B cell (primary cell): ENCODE measurements at regions not wholly inside any gene's neighbourhood (a gene's known extent, or its start where the extent isn't known, plus 50 kb on each side); places are given as distances from the start of the nearest gene placed in this dataset.

Source experiments
- CTCF ChIP-seq: fragments of 200-600 bp; IDR thresholded peaks from one replicate; pipeline ENCODE4 v1.8.0; 2022; ENCODE audit warnings: antibody characterized with exemption, mild to moderate bottlenecking
- EZH2 ChIP-seq: IDR thresholded peaks from 2 replicates; pipeline ENCODE4 v1.6.1; 2012; ENCODE audit warnings: borderline replicate concordance, low read depth, mild to moderate bottlenecking, moderate library complexity, low read length; ENCODE audit not compliant: insufficient read depth, poor library complexity, severe bottlenecking

GRCh38 chr2:104502901-104503300 is 351.0 kb upstream of the POU3F3 start:
- no peak for TF ChIP-seq CTCF
- no peak for TF ChIP-seq EZH2
